Small intestine (tissue), 7 donors: ENCODE measurements at regions not wholly inside any gene's neighbourhood (a gene's known extent, or its start where the extent isn't known, plus 50 kb on each side); places are given as distances from the start of the nearest gene placed in this dataset.

Experiments
- DNase-seq, 2 donors: peaks; one replicate each; pipeline versions ENCODE4 v3.0.0 to v3.0.0-alpha.2; 2013
- FAIRE-seq: peaks from 2 replicates; lab custom pipeline; 2012; peaks lifted over from hg19 to GRCh38; lab: Jason Lieb, UNC
- H3K27ac ChIP-seq, 3 donors: one replicate each; pipeline ENCODE4 v1.5.1; 2013; ENCODE audit warnings: low read length in 2 of 3, mild to moderate bottlenecking in 2 of 3, control low read depth in 1 of 3, inconsistent platforms in 1 of 3, low read depth in 1 of 3, moderate library complexity in 1 of 3
- H3K27me3 ChIP-seq, 3 donors: one replicate each; pipeline ENCODE4 v1.6.1; 2013; ENCODE audit warnings: low read length in 3 of 3, inconsistent platforms in 1 of 3; ENCODE audit not compliant: control insufficient read depth in 3 of 3, insufficient read depth in 3 of 3
- H3K36me3 ChIP-seq, 3 donors: one replicate each; pipeline ENCODE4 v1.6.1; 2013; ENCODE audit warnings: low read length in 3 of 3, inconsistent platforms in 1 of 3, low read depth in 1 of 3, mild to moderate bottlenecking in 1 of 3, moderate library complexity in 1 of 3; ENCODE audit not compliant: control insufficient read depth in 3 of 3, insufficient read depth in 2 of 3
- H3K4me1 ChIP-seq, 3 donors: one replicate each; pipeline ENCODE4 v1.6.1; 2013; ENCODE audit warnings: low read length in 2 of 3, inconsistent platforms in 1 of 3, low read depth in 1 of 3, mild to moderate bottlenecking in 1 of 3, moderate library complexity in 1 of 3; ENCODE audit not compliant: control insufficient read depth in 3 of 3, insufficient read depth in 2 of 3
- H3K4me3 ChIP-seq, 3 donors: one replicate each; pipeline ENCODE4 v1.5.1; 2013; ENCODE audit warnings: low read length in 3 of 3, control low read depth in 1 of 3, inconsistent platforms in 1 of 3, low read depth in 1 of 3, mild to moderate bottlenecking in 1 of 3, moderate library complexity in 1 of 3
- H3K9me3 ChIP-seq, 2 donors: one replicate each; pipeline ENCODE4 v1.6.1; 2013; ENCODE audit warnings: low read depth in 1 of 2, low read length in 1 of 2; ENCODE audit not compliant: control insufficient read depth in 2 of 2, insufficient read depth in 1 of 2
- WGBS, 3 donors: extraction: QIAGEN DNeasy Blood & Tissue Kit; methylation state at CpG; one replicate each; pipeline ENCODE4 v1.1.7; 2013; 5-methylcytosine and 5-hydroxymethylcytosine counted together
- donor health status: healthy with polysubstance abuse.
- donor health status: control.
- donor health status: control.
- donor health status: Bipolar disorder and iron deficiency.
- donor health status: healthy.

GRCh38 chr14:49228552-49228951 is 357.6 kb downstream of the RPS29 start:
- 78 to 81% (median 80%) methylated on average over 4 of the region's 4 CpGs for WGBS, 3 donors
- H3K27ac ChIP-seq, result no peak overlapping the region
- no peaks in the 10 kb centered on the region for H3K36me3 ChIP-seq
- H3K9me3 ChIP-seq, result no peaks in the 10 kb centered on the region
- H3K4me3 ChIP-seq, result no peak overlapping the region
- H3K4me1 ChIP-seq, result no peaks in the 10 kb centered on the region
- no peaks in the 10 kb centered on the region for H3K27me3 ChIP-seq
- FAIRE-seq, result no peak
- DNase-seq, result no peak

- no peak overlapping the region for H3K27ac ChIP-seq
- no peak for FAIRE-seq
- no peaks in the 10 kb centered on the region for H3K4me1 ChIP-seq
- no peaks in the 10 kb centered on the region for H3K9me3 ChIP-seq
- H3K36me3 ChIP-seq, result no peaks in the 10 kb centered on the region
- H3K4me3 ChIP-seq, result no peak overlapping the region
- DNase-seq, result no peak
- WGBS, 3 donors, result 68 to 75% (median 68%) methylated on average over 3 of the region's 3 CpGs
- no peaks in the 10 kb centered on the region for H3K27me3 ChIP-seq
Observed at GRCh38 chr14:49221316-49221715, 364.9 kb downstream of the RPS29 start.

- Histone ChIP-seq H3K27ac (no peak overlapping the region), H3K9me3 (no peaks in the 10 kb centered on the region), H3K27me3 (no peaks in the 10 kb centered on the region), H3K4me1 (no peaks in the 10 kb centered on the region), H3K4me3 (no peak overlapping the region), H3K36me3 (no peaks in the 10 kb centered on the region)
- DNase-seq (no peak), FAIRE-seq (no peak)
- 75 to 84% (median 79%) methylated on average over 3 of the region's 3 CpGs for WGBS, 3 donors
Observed at GRCh38 chr14:49220492-49220891, 365.7 kb downstream of the RPS29 start.

- H3K27ac ChIP-seq, result no peak overlapping the region
- no peaks in the 10 kb centered on the region for H3K9me3 ChIP-seq
- DNase-seq (no peak), FAIRE-seq (no peak)
- no peaks in the 10 kb centered on the region for H3K36me3 ChIP-seq
- H3K4me3 ChIP-seq, result no peak overlapping the region
- no peaks in the 10 kb centered on the region for H3K4me1 ChIP-seq
- WGBS, 3 donors, result 54 to 56% (median 55%) methylated on average over 5 of the region's 5 CpGs
- H3K27me3 ChIP-seq, result no peaks in the 10 kb centered on the region
Observed at GRCh38 chr14:49218436-49219092, 367.6 kb downstream of the RPS29 start.

GRCh38 chr14:49212721-49213120 is 373.5 kb downstream of the RPS29 start:
- no peak overlapping the region for H3K4me3 ChIP-seq
- H3K36me3 ChIP-seq, result no peaks in the 10 kb centered on the region
- no peaks in the 10 kb centered on the region for H3K27me3 ChIP-seq
- DNase-seq, result no peak
- no peaks in the 10 kb centered on the region for H3K4me1 ChIP-seq
- WGBS, 3 donors, result 82 to 87% (median 84%) methylated on average over 4 of the region's 4 CpGs
- FAIRE-seq, result no peak
- no peaks in the 10 kb centered on the region for H3K9me3 ChIP-seq
- no peak overlapping the region for H3K27ac ChIP-seq

GRCh38 chr14:49209416-49209815 is 376.8 kb downstream of the RPS29 start:
- Histone ChIP-seq H3K27ac (no peak overlapping the region), H3K4me1 (no peaks in the 10 kb centered on the region), H3K9me3 (no peaks in the 10 kb centered on the region), H3K27me3 (no peaks in the 10 kb centered on the region), H3K4me3 (no peak overlapping the region), H3K36me3 (no peaks in the 10 kb centered on the region)
- DNase-seq (no peak), FAIRE-seq (no peak)
- 69 to 87% (median 74%) methylated on average over 1 of the region's 1 CpG for whole genome bisulfite sequencing, 3 donors

GRCh38 chr14:49206828-49207227 is 379.4 kb downstream of the RPS29 start:
- Histone ChIP-seq H3K9me3 (no peaks in the 10 kb centered on the region), H3K27me3 (no peaks in the 10 kb centered on the region), H3K36me3 (no peaks in the 10 kb centered on the region), H3K4me1 (no peaks in the 10 kb centered on the region), H3K27ac (no peak overlapping the region), H3K4me3 (no peak overlapping the region)
- DNase-seq, result peak in 1 of 2 donors; percentile 6
- WGBS, 3 donors, result 59 to 78% (median 69%) methylated on average over 9 of the region's 9 CpGs
- no peak for FAIRE-seq

GRCh38 chr14:49203676-49204075 is 382.5 kb downstream of the RPS29 start:
- Histone ChIP-seq H3K9me3 (no peaks in the 10 kb centered on the region), H3K27ac (no peak overlapping the region), H3K4me1 (no peaks in the 10 kb centered on the region), H3K36me3 (no peaks in the 10 kb centered on the region), H3K4me3 (no peak overlapping the region), H3K27me3 (no peaks in the 10 kb centered on the region)
- 60 to 71% (median 63%) methylated on average over 2 of the region's 2 CpGs for WGBS, 3 donors
- no peak for FAIRE-seq
- DNase-seq, result no peak

GRCh38 chr14:49199159-49199558 is 387.0 kb downstream of the RPS29 start:
- H3K36me3 ChIP-seq, result no peaks in the 10 kb centered on the region

More at GRCh38 chr14:49199159-49199558, 387.0 kb downstream of the RPS29 start:
- DNase-seq (no peak), FAIRE-seq (no peak)
- no peak overlapping the region for H3K27ac ChIP-seq
- no peak overlapping the region for H3K4me3 ChIP-seq
- no peaks in the 10 kb centered on the region for H3K9me3 ChIP-seq
- WGBS, 3 donors, result 53 to 69% (median 54%) methylated on average over 4 of the region's 4 CpGs
- no peaks in the 10 kb centered on the region for H3K4me1 ChIP-seq
- H3K27me3 ChIP-seq, result no peaks in the 10 kb centered on the region
